GM12891 (cell line): ENCODE measurements at regions not wholly inside any gene's neighbourhood (a gene's known extent, or its start where the extent isn't known, plus 50 kb on each side); places are given as distances from the start of the nearest gene placed in this dataset.
"Not testable (repeated sequence)": the region's sequence is repeated elsewhere in the genome, so short reads cannot be mapped to it uniquely, and the experiment has no call there.

Experiments used
- POLR2AphosphoS5 ChIP-seq: IDR thresholded peaks from 2 replicates; pipeline ENCODE4 v1.6.1; 2011; ENCODE audit warnings: low read depth, low read length, control low read depth
- SPI1 ChIP-seq: IDR thresholded peaks from 2 replicates; pipeline ENCODE4 v1.6.1; 2011; ENCODE audit warnings: low read depth, low read length, control low read depth

- TF ChIP-seq POLR2AphosphoS5, SPI1: not testable (repeated sequence)
Observed at GRCh38 chr4:188448996-188449395, 309.8 kb downstream of the TRIML1 start.
